CD1c-positive myeloid dendritic cell (primary cell): ENCODE measurements at regions not wholly inside any gene's neighbourhood (a gene's known extent, or its start where the extent isn't known, plus 50 kb on each side); places are given as distances from the start of the nearest gene placed in this dataset.
"Not testable (repeated sequence)": the region's sequence is repeated elsewhere in the genome, so short reads cannot be mapped to it uniquely, and the experiment has no call there.

Source experiments
- DNase-seq: peaks from one replicate; pipeline ENCODE4 v3.0.0-alpha.2; 2016; ENCODE audit errors: extremely low spot score

- no peak for DNase-seq
These were observed 50.7 kb upstream of the TNFSF4 start for GRCh38 chr1:173257805-173258204.

GRCh38 chr1:173258479-173259264, 51.5 kb upstream of the TNFSF4 start:
- DNase-seq, result no peak

GRCh38 chr1:173260329-173260728, 53.2 kb upstream of the TNFSF4 start:
- not testable (repeated sequence) for DNase-seq

GRCh38 chr1:173266841-173267240, 59.7 kb upstream of the TNFSF4 start:
- no peak for DNase-seq

- no peak for DNase-seq
These were observed 60.4 kb upstream of the TNFSF4 start for GRCh38 chr1:173267453-173267945.

GRCh38 chr1:173268261-173268660, 61.1 kb upstream of the TNFSF4 start:
- DNase-seq, result no peak

- no peak for DNase-seq
These were observed 61.7 kb upstream of the TNFSF4 start for GRCh38 chr1:173268786-173269277.

- no peak for DNase-seq
These were observed 62.5 kb upstream of the TNFSF4 start for GRCh38 chr1:173269490-173270230.

GRCh38 chr1:173270243-173270642, 63.1 kb upstream of the TNFSF4 start:
- DNase-seq, result no peak

- DNase-seq, result not testable (repeated sequence)
These were observed 63.9 kb upstream of the TNFSF4 start for GRCh38 chr1:173271021-173271420.

GRCh38 chr1:173275496-173275895, 68.4 kb upstream of the TNFSF4 start:
- no peak for DNase-seq

- no peak for DNase-seq
These were observed 70.0 kb upstream of the TNFSF4 start for GRCh38 chr1:173276922-173277800.

- DNase-seq, result no peak
These were observed 73.9 kb upstream of the TNFSF4 start for GRCh38 chr1:173280899-173281660.

- DNase-seq, result peak; percentile 12
These were observed 77.9 kb upstream of the TNFSF4 start for GRCh38 chr1:173285048-173285447.

GRCh38 chr1:173287785-173288184, 80.7 kb upstream of the TNFSF4 start:
- DNase-seq, result no peak

GRCh38 chr1:173293756-173294155, 86.6 kb upstream of the TNFSF4 start:
- DNase-seq, result no peak

GRCh38 chr1:173294843-173295242, 87.7 kb upstream of the TNFSF4 start:
- DNase-seq, result no peak

- no peak for DNase-seq
These were observed 88.3 kb upstream of the TNFSF4 start for GRCh38 chr1:173295391-173295790.

- peak; percentile 82 for DNase-seq
These were observed 88.9 kb upstream of the TNFSF4 start for GRCh38 chr1:173295995-173296394.

GRCh38 chr1:173297798-173298391, 90.8 kb upstream of the TNFSF4 start:
- DNase-seq, result no peak
